ENCODE measurements at regions not wholly inside any gene's neighbourhood (a gene's known extent, or its start where the extent isn't known, plus 50 kb on each side); places are given as distances from the start of the nearest gene placed in this dataset.

- no peak overlapping the region for H3K27ac ChIP-seq (ENCODE audit: low read depth, low read length)
- 0 out of 2 replicates have a peak, but pooled peaks cover 3% of the 10 kb centered on the region for H3F3A ChIP-seq (ENCODE audit: control insufficient read depth, insufficient read depth)
- H3K79me2 ChIP-seq (ENCODE audit: control insufficient read depth, low read length): no peaks in the 10 kb centered on the region
- peaks cover 36% of the 10 kb centered on the region for H3K4me1 ChIP-seq (ENCODE audit: control insufficient read depth, low read length)
- no peak overlapping the region for H3K4me2 ChIP-seq (ENCODE audit: low read length)
- no peaks in the 10 kb centered on the region for H3K27me3 ChIP-seq (ENCODE audit: control insufficient read depth, low read length)
- no peak overlapping the region for H3K4me3 ChIP-seq (ENCODE audit: low read length)
- H4K20me1 ChIP-seq (ENCODE audit: control insufficient read depth, insufficient read depth, low read depth, low read length): no peaks in the 10 kb centered on the region
- H3K36me3 ChIP-seq (ENCODE audit: control insufficient read depth, low read length): no peaks in the 10 kb centered on the region
- TF ChIP-seq EZH2phosphoT487 (IDR thresholded peaks at IDR 0.05; ENCODE audit: borderline replicate concordance, low read length) (no peak), CTCF (IDR thresholded peaks at IDR 0.05; ENCODE audit: low read depth, low read length, poor library complexity, severe bottlenecking) (no peak)
- no peaks in the 10 kb centered on the region for H3K9me2 ChIP-seq (replicated peaks; ENCODE audit: control insufficient read depth, low read length)
- H3K9me3 ChIP-seq (ENCODE audit: control insufficient read depth, insufficient read depth, low read length): no peaks in the 10 kb centered on the region
Observed at GRCh38 chr21:35204125-35204524, 155.0 kb upstream of the RUNX1 start.

GRCh38 chr21:35203093-35203977 is 154.2 kb upstream of the RUNX1 start:
- Histone ChIP-seq H3K4me2 (ENCODE audit: low read length) (no peak overlapping the region), H3K27ac (ENCODE audit: low read depth, low read length) (no peak overlapping the region)

GRCh38 chr21:35202431-35202830 is 153.3 kb upstream of the RUNX1 start:
- Histone ChIP-seq H4K20me1 (ENCODE audit: control insufficient read depth, insufficient read depth, low read depth, low read length) (no peaks in the 10 kb centered on the region), H3K4me2 (ENCODE audit: low read length) (no peak overlapping the region), H3K36me3 (ENCODE audit: control insufficient read depth, low read length) (no peaks in the 10 kb centered on the region), H3K9me2 (replicated peaks; ENCODE audit: control insufficient read depth, low read length) (no peaks in the 10 kb centered on the region), H3F3A (ENCODE audit: control insufficient read depth, insufficient read depth) (0 out of 2 replicates have a peak, but pooled peaks cover under 1% of the 10 kb centered on the region), H3K4me3 (ENCODE audit: low read length) (no peak overlapping the region), H3K9me3 (ENCODE audit: control insufficient read depth, insufficient read depth, low read length) (no peaks in the 10 kb centered on the region), H3K27me3 (ENCODE audit: control insufficient read depth, low read length) (no peaks in the 10 kb centered on the region), H3K27ac (ENCODE audit: low read depth, low read length) (no peak overlapping the region), H3K4me1 (ENCODE audit: control insufficient read depth, low read length) (peaks cover 36% of the 10 kb centered on the region), H3K79me2 (ENCODE audit: control insufficient read depth, low read length) (no peaks in the 10 kb centered on the region)
- TF ChIP-seq EZH2phosphoT487 (IDR thresholded peaks at IDR 0.05; ENCODE audit: borderline replicate concordance, low read length) (no peak), CTCF (IDR thresholded peaks at IDR 0.05; ENCODE audit: low read depth, low read length, poor library complexity, severe bottlenecking) (no peak)

More at GRCh38 chr21:35203093-35203977, 154.2 kb upstream of the RUNX1 start:
- Histone ChIP-seq H3K36me3 (ENCODE audit: control insufficient read depth, low read length) (no peaks in the 10 kb centered on the region), H3F3A (ENCODE audit: control insufficient read depth, insufficient read depth) (0 out of 2 replicates have a peak, but pooled peaks cover 3% of the 10 kb centered on the region), H4K20me1 (ENCODE audit: control insufficient read depth, insufficient read depth, low read depth, low read length) (no peaks in the 10 kb centered on the region), H3K9me2 (replicated peaks; ENCODE audit: control insufficient read depth, low read length) (no peaks in the 10 kb centered on the region), H3K27me3 (ENCODE audit: control insufficient read depth, low read length) (no peaks in the 10 kb centered on the region), H3K79me2 (ENCODE audit: control insufficient read depth, low read length) (no peaks in the 10 kb centered on the region), H3K9me3 (ENCODE audit: control insufficient read depth, insufficient read depth, low read length) (no peaks in the 10 kb centered on the region), H3K4me1 (ENCODE audit: control insufficient read depth, low read length) (peaks cover 36% of the 10 kb centered on the region), H3K4me3 (ENCODE audit: low read length) (no peak overlapping the region)
- TF ChIP-seq CTCF (IDR thresholded peaks at IDR 0.05; ENCODE audit: low read depth, low read length, poor library complexity, severe bottlenecking) (no peak), EZH2phosphoT487 (IDR thresholded peaks at IDR 0.05; ENCODE audit: borderline replicate concordance, low read length) (no peak)

Measured in DOHH2 (cell line).